A549 (cell line): ENCODE measurements at regions not wholly inside any gene's neighbourhood (a gene's known extent, or its start where the extent isn't known, plus 50 kb on each side); places are given as distances from the start of the nearest gene placed in this dataset.

Experiments
- ATAC-seq, 2 experiments: fragments of 200-7000 bp in 1 of 2; fragments of >200 bp in 1 of 2; cut with Nextera tagmentation in 1 of 2; cut with Tn5 transposase in 1 of 2; 3 replicates each; pipeline versions ENCODE4 v1.8.0 to v1.9.1; 2018 to 2020; ENCODE audit warnings: mild to moderate bottlenecking in 1 of 2, moderate library complexity in 1 of 2
- CTCF ChIA-PET: fragments of 300-600 bp; sonication (Branson Sonifier 250); formaldehyde crosslinking; extraction: SDS; loops from one replicate; lab custom pipeline; 2021; ENCODE audit warnings: antibody characterized with exemption, inconsistent platforms; lab: Yijun Ruan, JAX
- POLR2A ChIA-PET: fragments of 350-600 bp; formaldehyde crosslinking; extraction: SDS; loops from one replicate; lab custom pipeline; 2021; ENCODE audit warnings: antibody characterized with exemption, inconsistent platforms; lab: Yijun Ruan, JAX
- DNase-seq, 2 experiments: peaks; one replicate each; pipeline versions ENCODE4 v3.0.0 to v3.0.0-alpha.2; 2011 to 2016; ENCODE audit warnings: low read depth in 1 of 2, low spot score in 1 of 2
- FAIRE-seq: peaks from 2 replicates; lab custom pipeline; 2011; peaks lifted over from hg19 to GRCh38; lab: Jason Lieb, UNC
- H3K27ac ChIP-seq, 2 experiments: fragments of >200 bp; sonication (Bioruptor Twin); formaldehyde crosslinking; 3 replicates each; pipeline ENCODE4 v1.5.1; 2016 to 2017
- H3K4me1 ChIP-seq: fragments of >200 bp; sonication (Bioruptor Twin); formaldehyde crosslinking; 3 replicates; pipeline ENCODE4 v1.6.1; 2016
- H3K4me2 ChIP-seq: fragments of >200 bp; sonication (Bioruptor Twin); formaldehyde crosslinking; 3 replicates; pipeline ENCODE4 v1.6.1; 2016
- H3K4me3 ChIP-seq: fragments of >200 bp; sonication (Bioruptor Twin); formaldehyde crosslinking; 3 replicates; pipeline ENCODE4 v1.5.1; 2016
- H3K9me3 ChIP-seq: fragments of >200 bp; sonication (Bioruptor Twin); formaldehyde crosslinking; 3 replicates; pipeline ENCODE4 v1.6.1; 2016
- BCL3 ChIP-seq: fragments of >200 bp; sonication (Bioruptor Twin); formaldehyde crosslinking; IDR thresholded peaks from 3 replicates; pipeline ENCODE4 v1.6.1; 2016
- CBX8 ChIP-seq: fragments of 200-600 bp; sonication (generic); IDR thresholded peaks from 2 replicates; pipeline ENCODE4 v1.6.1; 2016
- CHD2 ChIP-seq: fragments of 150-350 bp; IDR thresholded peaks from 2 replicates; pipeline ENCODE4 v1.6.1; 2014; ENCODE audit warnings: low read length; ENCODE audit not compliant: partially characterized antibody
- CHD4 ChIP-seq: fragments of 200-600 bp; sonication (generic); IDR thresholded peaks from 2 replicates; pipeline ENCODE4 v1.6.1; 2016; ENCODE audit warnings: antibody characterized with exemption, mild to moderate bottlenecking, borderline replicate concordance
- EHMT2 ChIP-seq: fragments of 200-600 bp; sonication (generic); IDR thresholded peaks from 2 replicates; pipeline ENCODE4 v1.6.1; 2016; ENCODE audit warnings: antibody characterized with exemption, low read depth, mild to moderate bottlenecking, moderate library complexity
- FOSL2 ChIP-seq, 2 experiments: fragments of 450-650 bp in 1 of 2; fragments of >200 bp in 1 of 2; sonication (Bioruptor Twin) in 1 of 2; formaldehyde crosslinking; IDR thresholded peaks; 2 replicates each; pipeline versions ENCODE4 v1.5.0 to v1.6.1; 2016 to 2020; ENCODE audit warnings: mild to moderate bottlenecking in 1 of 2, moderate library complexity in 1 of 2
- GATA3 ChIP-seq: IDR thresholded peaks from 2 replicates; pipeline ENCODE4 v1.6.1; 2012; ENCODE audit warnings: borderline replicate concordance
- HES2 ChIP-seq: fragments of >200 bp; sonication (Bioruptor Twin); formaldehyde crosslinking; IDR thresholded peaks from 2 replicates; pipeline ENCODE4 v1.6.1; 2016
- HEYL ChIP-seq: fragments of 250-450 bp; sonication (Bioruptor Pico); IDR thresholded peaks from 2 replicates; pipeline ENCODE4 v1.8.0; 2021; ENCODE audit warnings: mild to moderate bottlenecking, moderate library complexity
- HOXA7 ChIP-seq: fragments of 250-450 bp; sonication (Bioruptor Pico); IDR thresholded peaks from 2 replicates; pipeline ENCODE4 v1.5.0; 2020; ENCODE audit warnings: mild to moderate bottlenecking, moderate library complexity
- HOXB5 ChIP-seq: fragments of 250-450 bp; sonication (Bioruptor Pico); IDR thresholded peaks from 2 replicates; pipeline ENCODE4 v1.5.0; 2020; ENCODE audit warnings: mild to moderate bottlenecking, moderate library complexity
- KDM1A ChIP-seq: fragments of 200-600 bp; sonication (generic); IDR thresholded peaks from 2 replicates; pipeline ENCODE4 v1.6.1; 2016; ENCODE audit warnings: low read depth, mild to moderate bottlenecking
- MAFK ChIP-seq: fragments of 450-650 bp; IDR thresholded peaks from 2 replicates; pipeline ENCODE4 v1.6.1; 2014; ENCODE audit not compliant: partially characterized antibody
- MYC ChIP-seq: IDR thresholded peaks from 2 replicates; pipeline ENCODE4 v1.6.1; 2012; ENCODE audit warnings: mild to moderate bottlenecking, inconsistent platforms, low read length, improper control_type of control experiment, borderline replicate concordance
- NPAS2 ChIP-seq: fragments of 250-450 bp; sonication (Bioruptor Pico); IDR thresholded peaks from 2 replicates; pipeline ENCODE4 v1.8.0; 2022; ENCODE audit warnings: mild to moderate bottlenecking, moderate library complexity, borderline replicate concordance
- NR3C1 ChIP-seq: fragments of >200 bp; sonication (Bioruptor Twin); formaldehyde crosslinking; IDR thresholded peaks from 3 replicates; pipeline ENCODE4 v1.6.1; 2017
- POLR2A ChIP-seq: IDR thresholded peaks from 2 replicates; pipeline ENCODE4 v1.6.1; 2012; ENCODE audit warnings: mild to moderate bottlenecking, low read length
- POLR2AphosphoS2 ChIP-seq: conservative IDR thresholded peaks from 2 replicates; pipeline ENCODE4 v1.6.1; 2012; ENCODE audit warnings: low read length, improper control_type of control experiment, inconsistent platforms
- RAD21 ChIP-seq, 2 experiments: fragments of >200 bp in 1 of 2; sonication (Bioruptor Twin) in 1 of 2; formaldehyde crosslinking in 1 of 2; IDR thresholded peaks in 1 of 2; conservative IDR thresholded peaks in 1 of 2; 2 replicates in 1 of 2; 3 replicates in 1 of 2; pipeline ENCODE4 v1.6.1; 2012 to 2018; ENCODE audit warnings: inconsistent platforms in 1 of 2
- RARB ChIP-seq: fragments of 250-450 bp; sonication (Bioruptor Pico); IDR thresholded peaks from 2 replicates; pipeline ENCODE4 v1.8.0; 2021; ENCODE audit warnings: mild to moderate bottlenecking, moderate library complexity
- RFX5 ChIP-seq: fragments of 450-650 bp; IDR thresholded peaks from 2 replicates; pipeline ENCODE4 v1.7.1; 2014; ENCODE audit warnings: antibody characterized with exemption, mild to moderate bottlenecking, moderate library complexity
- SREBF2 ChIP-seq: fragments of 450-650 bp; IDR thresholded peaks from 2 replicates; pipeline ENCODE4 v1.6.1; 2014; ENCODE audit warnings: mild to moderate bottlenecking, moderate library complexity
- TP53 ChIP-seq: fragments of 250-450 bp; sonication (Bioruptor Pico); IDR thresholded peaks from 2 replicates; pipeline ENCODE4 v1.5.0; 2021; ENCODE audit warnings: mild to moderate bottlenecking, moderate library complexity
- ZNF302 ChIP-seq: fragments of 250-450 bp; sonication (Bioruptor Pico); IDR thresholded peaks from 2 replicates; pipeline ENCODE4 v1.9.0; 2021; ENCODE audit warnings: inconsistent platforms, mild to moderate bottlenecking, moderate library complexity
- ZSCAN20 ChIP-seq: fragments of 250-450 bp; sonication (Bioruptor Pico); IDR thresholded peaks from 2 replicates; pipeline ENCODE4 v1.8.0; 2022; ENCODE audit warnings: mild to moderate bottlenecking, moderate library complexity
- WGBS: methylation state at CpG from one replicate; pipeline ENCODE4 v1.1.6; 2017; ENCODE audit errors: missing lambda C conversion rate; 5-methylcytosine and 5-hydroxymethylcytosine counted together
- TF ChIP-seq, protein P1 (sequence below): IDR thresholded peaks from 2 replicates; pipeline ENCODE4 v1.6.1; 2012
- TF ChIP-seq, protein P2 (sequence below): fragments of 150-350 bp; IDR thresholded peaks from 2 replicates; pipeline ENCODE4 v1.6.1; 2014; ENCODE audit warnings: low read depth, mild to moderate bottlenecking, low read length
- TF ChIP-seq, protein P3 (sequence below): fragments of >200 bp; sonication (Bioruptor Twin); formaldehyde crosslinking; IDR thresholded peaks from 3 replicates; pipeline ENCODE4 v1.5.1; 2016

- Histone ChIP-seq H3K27ac (peak overlapping the region; percentile 96 to 100), H3K9me3 (no peaks in the 10 kb centered on the region; the same call in 2 of the 3 replicates), H3K4me3 (no peak overlapping the region), H3K4me2 (peak overlapping the region; percentile 97), H3K4me1 (peaks cover 38% of the 10 kb centered on the region)
- CTCF ChIA-PET: no interaction called here
- ATAC-seq: no peak
- DNase-seq: peak in 1 of 2 experiments; percentile 16
- no peak for FAIRE-seq
- TF ChIP-seq FOSL2 (IDR thresholded peaks at IDR 0.05) (no peak), FOSL2 (CRISPR knock-in tag; IDR thresholded peaks at IDR 0.05) (peak; percentile 46)
- TF ChIP-seq, protein P1, sequence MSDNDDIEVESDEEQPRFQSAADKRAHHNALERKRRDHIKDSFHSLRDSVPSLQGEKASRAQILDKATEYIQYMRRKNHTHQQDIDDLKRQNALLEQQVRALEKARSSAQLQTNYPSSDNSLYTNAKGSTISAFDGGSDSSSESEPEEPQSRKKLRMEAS: no peak
- POLR2A ChIA-PET: interaction anchor here (0.9 to 2.0 kb wide), 2 partner anchors 75 to 286 kb away, joined by 4 to 10 read pairs; no protein-coding TSS in a partner anchor
These were observed 288.5 kb upstream of the STXBP5 start for GRCh38 chr6:146915671-146916127.

DNA sequence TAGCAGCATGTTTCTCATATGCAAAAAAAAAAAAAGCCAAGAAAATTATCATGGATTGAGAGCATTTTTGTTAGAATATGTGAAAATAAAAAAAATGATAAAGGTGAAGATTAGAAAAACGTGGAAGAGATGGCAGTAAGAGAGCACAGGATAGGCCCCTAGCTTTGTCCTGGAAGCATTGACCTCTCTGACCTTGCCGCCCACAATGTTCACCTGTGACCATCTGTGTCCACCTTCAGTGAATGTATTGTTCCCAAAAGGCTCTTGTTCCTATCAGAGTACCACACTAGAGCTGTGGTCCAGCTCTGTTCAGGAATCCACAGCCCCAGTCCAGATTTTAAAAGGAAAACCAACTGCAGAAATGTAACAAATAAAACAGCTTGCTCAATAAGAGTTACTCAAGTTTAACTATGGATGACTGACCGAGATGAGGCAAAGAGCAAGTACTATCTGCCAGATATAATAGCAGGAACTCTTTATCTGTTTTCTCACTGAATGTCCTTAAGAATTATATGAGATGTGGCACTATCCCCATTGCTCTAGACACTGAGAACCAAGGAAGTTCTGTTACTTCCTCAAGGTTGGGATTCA, 287.7 kb upstream of the STXBP5 start:
- H3K4me3 ChIP-seq: no peak overlapping the region
- POLR2A ChIA-PET: no interaction called here
- DNase-seq (no peak), ATAC-seq (no peak), FAIRE-seq (no peak)
- peak overlapping the region; percentile 96 to 100 for H3K27ac ChIP-seq
- no peak for TF ChIP-seq ZNF302 (CRISPR knock-in tag)
- TF ChIP-seq, protein P2, sequence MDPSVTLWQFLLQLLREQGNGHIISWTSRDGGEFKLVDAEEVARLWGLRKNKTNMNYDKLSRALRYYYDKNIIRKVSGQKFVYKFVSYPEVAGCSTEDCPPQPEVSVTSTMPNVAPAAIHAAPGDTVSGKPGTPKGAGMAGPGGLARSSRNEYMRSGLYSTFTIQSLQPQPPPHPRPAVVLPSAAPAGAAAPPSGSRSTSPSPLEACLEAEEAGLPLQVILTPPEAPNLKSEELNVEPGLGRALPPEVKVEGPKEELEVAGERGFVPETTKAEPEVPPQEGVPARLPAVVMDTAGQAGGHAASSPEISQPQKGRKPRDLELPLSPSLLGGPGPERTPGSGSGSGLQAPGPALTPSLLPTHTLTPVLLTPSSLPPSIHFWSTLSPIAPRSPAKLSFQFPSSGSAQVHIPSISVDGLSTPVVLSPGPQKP: no peak
- TF ChIP-seq BCL3: no peak
- TF ChIP-seq CHD4: no peak
- no peak for TF ChIP-seq POLR2A
- TF ChIP-seq CBX8: no peak
- no peak for TF ChIP-seq ZSCAN20
- no peak overlapping the region for H3K4me2 ChIP-seq
- WGBS: 68% methylated on average over 3 of the region's 3 CpGs
- H3K9me3 ChIP-seq: no peaks in the 10 kb centered on the region; the same call in 2 of the 3 replicates
- CTCF ChIA-PET: interaction anchor here (0.6 kb wide), 1 partner anchor 22 kb away, joined by 3 read pairs; no protein-coding TSS in a partner anchor
- H3K4me1 ChIP-seq: peaks cover 37% of the 10 kb centered on the region

- DNase-seq: no peak
- 75% methylated on average over 5 of the region's 5 CpGs for WGBS
- TF ChIP-seq GATA3 (no peak), HES2 (no peak), NPAS2 (CRISPR knock-in tag) (no peak), TP53 (CRISPR knock-in tag) (no peak), CHD2 (no peak), RAD21 (conservative IDR thresholded peaks at IDR 0.05 in 1 of 2, IDR thresholded peaks at IDR 0.05 in 1 of 2) (no peak), HOXA7 (CRISPR knock-in tag) (no peak), KDM1A (no peak), RFX5 (no peak), NR3C1 (no peak), HOXB5 (CRISPR knock-in tag) (no peak), MYC (no peak), RARB (CRISPR knock-in tag) (no peak), MAFK (no peak), SREBF2 (no peak), POLR2AphosphoS2 (no peak), HEYL (CRISPR knock-in tag) (no peak), EHMT2 (no peak)
- TF ChIP-seq, protein P3, sequence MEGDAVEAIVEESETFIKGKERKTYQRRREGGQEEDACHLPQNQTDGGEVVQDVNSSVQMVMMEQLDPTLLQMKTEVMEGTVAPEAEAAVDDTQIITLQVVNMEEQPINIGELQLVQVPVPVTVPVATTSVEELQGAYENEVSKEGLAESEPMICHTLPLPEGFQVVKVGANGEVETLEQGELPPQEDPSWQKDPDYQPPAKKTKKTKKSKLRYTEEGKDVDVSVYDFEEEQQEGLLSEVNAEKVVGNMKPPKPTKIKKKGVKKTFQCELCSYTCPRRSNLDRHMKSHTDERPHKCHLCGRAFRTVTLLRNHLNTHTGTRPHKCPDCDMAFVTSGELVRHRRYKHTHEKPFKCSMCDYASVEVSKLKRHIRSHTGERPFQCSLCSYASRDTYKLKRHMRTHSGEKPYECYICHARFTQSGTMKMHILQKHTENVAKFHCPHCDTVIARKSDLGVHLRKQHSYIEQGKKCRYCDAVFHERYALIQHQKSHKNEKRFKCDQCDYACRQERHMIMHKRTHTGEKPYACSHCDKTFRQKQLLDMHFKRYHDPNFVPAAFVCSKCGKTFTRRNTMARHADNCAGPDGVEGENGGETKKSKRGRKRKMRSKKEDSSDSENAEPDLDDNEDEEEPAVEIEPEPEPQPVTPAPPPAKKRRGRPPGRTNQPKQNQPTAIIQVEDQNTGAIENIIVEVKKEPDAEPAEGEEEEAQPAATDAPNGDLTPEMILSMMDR: no peak
- H3K4me2 ChIP-seq: no peak overlapping the region
- H3K9me3 ChIP-seq: no peaks in the 10 kb centered on the region; the same call in 2 of the 3 replicates
- no peak overlapping the region for H3K4me3 ChIP-seq
- CTCF ChIA-PET: no interaction called here
- POLR2A ChIA-PET: no interaction called here
- peaks cover 31% of the 10 kb centered on the region for H3K4me1 ChIP-seq
- peak overlapping the region in 1 of 2 experiments; percentile 96; a peak in 4 of 6 replicates for H3K27ac ChIP-seq
- ATAC-seq: no peak
- FAIRE-seq: no peak
These were observed 287.0 kb upstream of the STXBP5 start for GRCh38 chr6:146917182-146917581.
